ENCODE measurements at regions not wholly inside any gene's neighbourhood (a gene's known extent, or its start where the extent isn't known, plus 50 kb on each side); places are given as distances from the start of the nearest gene placed in this dataset.

DNA sequence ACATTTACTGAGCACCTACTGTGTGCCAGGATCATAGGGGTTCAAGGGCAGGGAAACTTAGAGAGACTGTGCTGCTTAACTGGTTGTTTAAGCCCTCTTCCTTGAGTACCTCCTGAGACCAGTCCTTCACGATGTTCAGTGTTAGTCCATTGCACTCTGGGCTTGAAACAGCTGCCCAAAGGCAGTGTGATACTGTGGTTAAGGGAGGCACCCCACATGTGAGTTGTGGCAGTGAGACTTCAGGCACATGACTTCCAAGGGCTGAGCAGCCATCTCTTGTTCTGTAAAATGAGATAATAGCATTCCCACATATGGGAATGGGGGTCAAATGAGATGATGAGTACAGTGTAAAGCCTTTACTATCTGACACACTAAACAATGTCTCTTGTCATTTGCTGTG, 75.1 kb downstream of the LINGO1 start:
- no peak for DNase-seq (ENCODE audit: low read depth, low spot score)
- Mint-ChIP-seq H3K27me3 (ENCODE audit: low read depth) (no peaks in the 10 kb centered on the region), H3K9me3 (no peaks in the 10 kb centered on the region), H3K27ac (ENCODE audit: unreplicated experiment) (peak overlapping the region; percentile 86), H3K4me1 (peaks cover 62% of the 10 kb centered on the region), H3K4me3 (no peak overlapping the region), H3K36me3 (ENCODE audit: low read depth) (no peaks in the 10 kb centered on the region)
- TF ChIP-seq, protein P1, sequence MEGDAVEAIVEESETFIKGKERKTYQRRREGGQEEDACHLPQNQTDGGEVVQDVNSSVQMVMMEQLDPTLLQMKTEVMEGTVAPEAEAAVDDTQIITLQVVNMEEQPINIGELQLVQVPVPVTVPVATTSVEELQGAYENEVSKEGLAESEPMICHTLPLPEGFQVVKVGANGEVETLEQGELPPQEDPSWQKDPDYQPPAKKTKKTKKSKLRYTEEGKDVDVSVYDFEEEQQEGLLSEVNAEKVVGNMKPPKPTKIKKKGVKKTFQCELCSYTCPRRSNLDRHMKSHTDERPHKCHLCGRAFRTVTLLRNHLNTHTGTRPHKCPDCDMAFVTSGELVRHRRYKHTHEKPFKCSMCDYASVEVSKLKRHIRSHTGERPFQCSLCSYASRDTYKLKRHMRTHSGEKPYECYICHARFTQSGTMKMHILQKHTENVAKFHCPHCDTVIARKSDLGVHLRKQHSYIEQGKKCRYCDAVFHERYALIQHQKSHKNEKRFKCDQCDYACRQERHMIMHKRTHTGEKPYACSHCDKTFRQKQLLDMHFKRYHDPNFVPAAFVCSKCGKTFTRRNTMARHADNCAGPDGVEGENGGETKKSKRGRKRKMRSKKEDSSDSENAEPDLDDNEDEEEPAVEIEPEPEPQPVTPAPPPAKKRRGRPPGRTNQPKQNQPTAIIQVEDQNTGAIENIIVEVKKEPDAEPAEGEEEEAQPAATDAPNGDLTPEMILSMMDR (conservative IDR thresholded peaks at IDR 0.05), result no peak

DNA sequence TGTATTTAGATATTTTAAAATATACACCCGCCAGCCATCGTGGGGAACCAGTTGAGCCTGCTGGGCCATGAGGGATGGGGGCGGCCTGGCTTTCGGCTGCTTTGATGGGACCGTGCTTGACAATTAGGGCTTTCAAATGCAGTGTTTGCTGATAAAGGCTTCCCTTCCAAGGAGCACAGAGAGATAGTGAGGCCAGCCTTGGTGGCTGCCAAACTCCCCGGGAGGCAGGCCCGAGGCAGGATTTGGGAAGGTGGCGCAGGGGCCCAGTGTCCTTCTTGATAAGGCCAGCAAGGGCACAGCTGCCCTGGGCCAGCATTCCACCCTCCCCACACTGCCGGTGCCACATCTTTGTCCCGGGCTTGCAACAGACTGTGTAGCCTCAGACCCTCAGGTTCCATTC, 75.6 kb downstream of the LINGO1 start:
- Mint-ChIP-seq H3K27ac (ENCODE audit: unreplicated experiment) (peak overlapping the region; percentile 86), H3K9me3 (no peaks in the 10 kb centered on the region), H3K4me1 (peaks cover 65% of the 10 kb centered on the region), H3K36me3 (ENCODE audit: low read depth) (no peaks in the 10 kb centered on the region), H3K4me3 (peak overlapping the region; percentile 3), H3K27me3 (ENCODE audit: low read depth) (no peaks in the 10 kb centered on the region)
- TF ChIP-seq, protein P1 (conservative IDR thresholded peaks at IDR 0.05), result no peak
- DNase-seq (ENCODE audit: low read depth, low spot score), result no peak

DNA sequence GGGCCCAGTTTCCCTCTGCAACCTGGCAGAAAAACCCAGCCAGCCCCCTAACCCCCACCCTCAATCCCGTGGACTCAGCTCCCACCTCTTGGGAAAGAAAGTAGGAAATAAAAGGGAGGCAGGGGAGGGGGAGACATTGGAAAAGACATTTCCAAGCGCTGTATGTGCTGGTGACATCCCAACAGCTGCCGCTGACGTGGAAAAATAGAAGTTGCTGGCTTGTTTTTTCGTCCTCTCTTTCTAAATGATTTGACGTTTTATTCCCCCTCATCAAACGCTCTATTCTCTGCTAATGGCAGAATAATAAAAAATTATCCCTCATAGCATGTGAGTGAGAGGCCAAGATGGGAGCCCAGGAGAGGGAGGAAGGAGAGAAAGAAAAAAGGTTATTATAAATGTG, 76.1 kb downstream of the LINGO1 start:
- H3K36me3 Mint-ChIP-seq (ENCODE audit: low read depth), result no peaks in the 10 kb centered on the region
- TF ChIP-seq, protein P1 (conservative IDR thresholded peaks at IDR 0.05), result no peak
- DNase-seq (ENCODE audit: low read depth, low spot score), result no peak
- no peaks in the 10 kb centered on the region for H3K27me3 Mint-ChIP-seq (ENCODE audit: low read depth)
- H3K27ac Mint-ChIP-seq (ENCODE audit: unreplicated experiment), result peak overlapping the region; percentile 35
- H3K9me3 Mint-ChIP-seq, result no peaks in the 10 kb centered on the region
- peaks cover 67% of the 10 kb centered on the region for H3K4me1 Mint-ChIP-seq
- peak overlapping the region; percentile 3 for H3K4me3 Mint-ChIP-seq

DNA sequence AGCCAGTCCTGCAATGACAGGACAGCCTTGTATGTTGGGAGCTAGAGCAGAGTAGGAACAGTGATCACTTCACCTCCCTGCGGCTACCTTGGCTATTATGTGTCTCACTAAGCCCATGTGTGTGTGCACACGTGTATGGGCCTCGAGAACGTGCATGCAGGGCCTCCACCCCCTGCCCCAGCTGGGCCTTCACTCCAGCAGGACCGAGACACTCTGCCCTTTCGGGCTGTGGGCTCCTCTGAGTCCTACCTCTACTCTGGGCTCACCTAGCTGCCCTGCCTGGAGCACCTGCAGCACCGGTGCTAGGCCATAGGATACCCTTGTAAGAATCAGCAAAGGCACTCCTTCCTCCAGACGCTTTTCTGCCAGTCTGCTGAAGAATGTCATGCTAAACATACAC, 77.5 kb downstream of the LINGO1 start:
- H3K27me3 Mint-ChIP-seq (ENCODE audit: low read depth), result no peaks in the 10 kb centered on the region
- H3K4me1 Mint-ChIP-seq, result peaks cover 76% of the 10 kb centered on the region

DNA sequence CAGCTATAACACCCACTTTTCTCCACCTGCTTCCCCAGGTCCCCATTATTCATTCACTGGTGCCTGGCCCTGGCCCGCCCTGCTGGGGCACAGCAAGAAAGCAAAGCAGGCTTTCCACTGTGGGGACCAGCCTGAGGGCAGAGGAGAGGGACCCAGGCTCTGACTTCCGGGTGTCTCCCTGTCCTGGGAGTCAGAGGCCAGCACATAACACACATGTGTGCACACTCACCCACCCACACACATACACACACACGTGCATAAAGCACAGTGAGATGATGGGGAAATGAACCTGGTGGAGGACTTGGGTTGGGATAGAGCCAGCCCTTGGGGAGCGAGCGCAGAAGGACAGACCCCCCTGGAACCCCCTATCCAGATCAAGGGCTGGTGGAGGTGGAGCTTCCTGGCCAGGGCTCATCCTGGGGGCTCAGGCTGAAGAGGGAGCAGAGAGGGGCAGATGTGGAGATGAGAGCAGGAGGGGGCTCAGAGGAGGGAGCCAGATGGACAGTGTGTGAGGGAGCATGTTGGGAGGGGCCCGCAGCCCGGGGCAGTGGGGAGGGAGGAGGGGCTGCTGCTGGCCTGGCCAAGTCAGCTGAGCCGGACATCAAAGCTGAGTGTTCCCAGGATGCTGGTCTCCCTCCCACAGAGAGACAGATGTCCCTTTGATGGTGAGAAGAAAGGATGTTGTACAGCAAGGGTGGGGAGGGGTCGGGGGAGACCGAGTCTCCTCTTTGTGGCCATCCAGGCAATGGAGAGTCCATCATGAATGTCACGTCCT, 78.2 kb downstream of the LINGO1 start:
- Mint-ChIP-seq H3K27ac (ENCODE audit: unreplicated experiment) (peak overlapping the region; percentile 2), H3K9me3 (no peaks in the 10 kb centered on the region), H3K27me3 (ENCODE audit: low read depth) (no peaks in the 10 kb centered on the region), H3K4me1 (peaks cover 76% of the 10 kb centered on the region), H3K36me3 (ENCODE audit: low read depth) (no peaks in the 10 kb centered on the region), H3K4me3 (no peak overlapping the region)
- DNase-seq (ENCODE audit: low read depth, low spot score), result peak; percentile 62
- TF ChIP-seq, protein P1 (conservative IDR thresholded peaks at IDR 0.05), result no peak

More for the DNA sequence above, 77.5 kb downstream of the LINGO1 start:
- peak overlapping the region; percentile 90 for H3K27ac Mint-ChIP-seq (ENCODE audit: unreplicated experiment)
- TF ChIP-seq, protein P1 (conservative IDR thresholded peaks at IDR 0.05), result no peak
- H3K4me3 Mint-ChIP-seq, result no peak overlapping the region
- H3K9me3 Mint-ChIP-seq, result no peaks in the 10 kb centered on the region
- H3K36me3 Mint-ChIP-seq (ENCODE audit: low read depth), result no peaks in the 10 kb centered on the region
- no peak for DNase-seq (ENCODE audit: low read depth, low spot score)
